K562 (cell line): ENCODE measurements at regions not wholly inside any gene's neighbourhood (a gene's known extent, or its start where the extent isn't known, plus 50 kb on each side); places are given as distances from the start of the nearest gene placed in this dataset.

Experiments used
- ATAC-seq: fragments of 200-7000 bp; cut with Tn5 transposase; 3 replicates; pipeline ENCODE4 v1.9.1; 2020; ENCODE audit warnings: moderate library complexity
- BruUV-seq: library from RNA; stranded (reverse); fragments of 400-500 nt; replicated peaks from 2 replicates; lab custom pipeline; 2021; lab: Mats Ljungman, UMichigan
- CTCF ChIA-PET: fragments of 300-600 bp; formaldehyde crosslinking; extraction: SDS; loops from one replicate; lab custom pipeline; 2021; ENCODE audit warnings: low intra/inter-chr PET ratio; lab: Yijun Ruan, JAX
- POLR2A ChIA-PET: fragments of 300-600, 350-650 bp; sonication (Branson Sonifier 250); formaldehyde crosslinking; extraction: SDS; loops from one replicate; lab custom pipeline; 2021; ENCODE audit warnings: antibody characterized with exemption, inconsistent platforms; lab: Yijun Ruan, JAX
- DNase-seq, 4 experiments: peaks; one replicate each; pipeline versions ENCODE4 v3.0.0 to v3.0.0-alpha.2; 2011 to 2018; ENCODE audit warnings: low spot score in 3 of 4, mixed read lengths in 3 of 4; ENCODE audit errors: extremely low read depth in 1 of 4
- FAIRE-seq: peaks from 2 replicates; lab custom pipeline; 2011; peaks lifted over from hg19 to GRCh38; lab: Jason Lieb, UNC
- H2AFZ ChIP-seq: 2 replicates; pipeline ENCODE4 v1.6.0; 2011; ENCODE audit warnings: low read depth, low read length, control low read depth, inconsistent platforms
- H3K27ac ChIP-seq: fragments of 200-600 bp; 3 replicates; pipeline ENCODE4 v1.8.0; 2011; ENCODE audit warnings: low read depth, mild to moderate bottlenecking, control low read depth, inconsistent platforms, low read length, moderate library complexity, mixed read lengths; ENCODE audit errors: extremely low read depth
- H3K27me3 ChIP-seq, 2 experiments: fragments of 300-600 bp in 1 of 2; 2 replicates in 1 of 2; 3 replicates in 1 of 2; pipeline versions ENCODE4 v1.6.0 to v1.8.0; 2011; ENCODE audit warnings: inconsistent platforms in 2 of 2, low read length in 2 of 2, mild to moderate bottlenecking in 1 of 2, mixed read lengths in 1 of 2, moderate library complexity in 1 of 2; ENCODE audit not compliant: control insufficient read depth in 2 of 2, insufficient read depth in 2 of 2
- H3K36me3 ChIP-seq: fragments of 300-600 bp; 3 replicates; pipeline ENCODE4 v1.8.0; 2011; ENCODE audit warnings: mild to moderate bottlenecking, low read length, inconsistent platforms; ENCODE audit not compliant: control insufficient read depth, insufficient read depth
- H3K4me1 ChIP-seq, 2 experiments: fragments of 200-600 bp in 1 of 2; replicated peaks in 1 of 2; 2 replicates in 1 of 2; 3 replicates in 1 of 2; pipeline versions ENCODE4 v1.5.1 to v1.8.0; 2011; ENCODE audit warnings: inconsistent platforms in 2 of 2, low read length in 2 of 2, mild to moderate bottlenecking in 1 of 2, mixed read lengths in 1 of 2, moderate library complexity in 1 of 2; ENCODE audit not compliant: control insufficient read depth in 2 of 2, insufficient read depth in 2 of 2
- H3K4me2 ChIP-seq: 2 replicates; pipeline ENCODE4 v1.6.1; 2011; ENCODE audit warnings: low read length, control low read depth, inconsistent platforms, mixed read lengths; ENCODE audit not compliant: insufficient read depth
- H3K4me3 ChIP-seq: fragments of 200-600 bp; sonication (generic), shearing (Covaris generic); 2 replicates; pipeline ENCODE4 v1.5.1; 2016; ENCODE audit warnings: control low read depth, inconsistent platforms
- H3K79me2 ChIP-seq: fragments of 200-600 bp; 3 replicates; pipeline ENCODE4 v1.8.0; 2011; ENCODE audit warnings: low read length, inconsistent platforms; ENCODE audit not compliant: control insufficient read depth, insufficient read depth
- H3K9ac ChIP-seq, 2 experiments: 2 replicates each; pipeline versions ENCODE4 v1.6.0 to v1.6.1; 2011; ENCODE audit warnings: low read depth in 2 of 2, low read length in 2 of 2, control low read depth in 1 of 2, inconsistent platforms in 1 of 2, mild to moderate bottlenecking in 1 of 2, mixed read lengths in 1 of 2; ENCODE audit not compliant: insufficient read depth in 1 of 2
- H3K9me1 ChIP-seq: one replicate; pipeline ENCODE4 v1.6.0; 2011; ENCODE audit warnings: inconsistent platforms, mild to moderate bottlenecking, low read length, moderate library complexity; ENCODE audit not compliant: control insufficient read depth, insufficient read depth
- H3K9me3 ChIP-seq: replicated peaks from 2 replicates; pipeline ENCODE4 v1.5.1; 2011; ENCODE audit warnings: low read depth, low read length, inconsistent platforms; ENCODE audit not compliant: control insufficient read depth, insufficient read depth
- H4K20me1 ChIP-seq: replicated peaks from 2 replicates; pipeline ENCODE4 v1.6.1; 2011; ENCODE audit warnings: low read length, inconsistent platforms, mixed read lengths; ENCODE audit not compliant: control insufficient read depth, insufficient read depth
- ARHGAP35 ChIP-seq: fragments of 450-650 bp; IDR thresholded peaks from 2 replicates; pipeline ENCODE4 v1.6.1; 2018; ENCODE audit not compliant: partially characterized antibody
- CBFB ChIP-seq: sonication (generic); formaldehyde crosslinking; IDR thresholded peaks from 2 replicates; pipeline ENCODE4 v1.4.0; 2020; ENCODE audit warnings: mild to moderate bottlenecking, missing genetic modification reagents
- CREBBP ChIP-seq: IDR thresholded peaks from one replicate; pipeline ENCODE4 v1.6.1; 2012; ENCODE audit warnings: low read depth, mild to moderate bottlenecking, control low read depth, inconsistent platforms, low read length
- ESRRA ChIP-seq: fragments of 450-650 bp; IDR thresholded peaks from 2 replicates; pipeline ENCODE4 v1.6.1; 2014; ENCODE audit warnings: low read depth, mild to moderate bottlenecking, moderate library complexity, borderline replicate concordance
- ETS1 ChIP-seq: conservative IDR thresholded peaks from 2 replicates; pipeline ENCODE4 v1.6.1; 2011; ENCODE audit warnings: low read depth, mild to moderate bottlenecking, low read length; ENCODE audit not compliant: control insufficient read depth
- HNRNPH1 ChIP-seq: fragments of 200-400 bp; formaldehyde crosslinking; optimal IDR thresholded peaks from 2 replicates; pipeline ENCODE3; 2017; ENCODE audit warnings: low read depth, mild to moderate bottlenecking, low read length, moderate library complexity
- IRF2 ChIP-seq: sonication (generic); formaldehyde crosslinking; IDR thresholded peaks from 2 replicates; pipeline ENCODE4 v1.8.1; 2022; ENCODE audit warnings: mild to moderate bottlenecking, missing genetic modification reagents
- JUND ChIP-seq, 2 experiments: IDR thresholded peaks; 2 replicates in 1 of 2; 3 replicates in 1 of 2; pipeline ENCODE4 v1.6.1; 2011; ENCODE audit warnings: borderline replicate concordance in 2 of 2, low read depth in 2 of 2, low read length in 2 of 2, improper control_type of control experiment in 1 of 2, missing biosample characterization in 1 of 2, missing genetic modification characterization in 1 of 2, missing genetic modification reagents in 1 of 2
- SAFB ChIP-seq: fragments of 200-400 bp; formaldehyde crosslinking; IDR thresholded peaks from 2 replicates; pipeline ENCODE4 v1.6.1; 2017; ENCODE audit warnings: low read depth, low read length, borderline replicate concordance
- SIN3A ChIP-seq, 2 experiments: fragments of 150-350 bp in 1 of 2; IDR thresholded peaks; 2 replicates each; pipeline ENCODE4 v1.6.1; 2011 to 2016; ENCODE audit warnings: borderline replicate concordance in 2 of 2, low read depth in 2 of 2, low read length in 2 of 2, mild to moderate bottlenecking in 2 of 2, moderate library complexity in 2 of 2; ENCODE audit not compliant: control insufficient read depth in 1 of 2
- THAP7 ChIP-seq: fragments of 250-450 bp; sonication (Bioruptor Pico); IDR thresholded peaks from 2 replicates; pipeline ENCODE4 v1.5.0; 2021
- ZNF217 ChIP-seq: sonication (generic); formaldehyde crosslinking; IDR thresholded peaks from 2 replicates; pipeline ENCODE4 v1.8.0; 2022; ENCODE audit warnings: mild to moderate bottlenecking, missing genetic modification reagents
- ZNF3 ChIP-seq: fragments of 250-450 bp; sonication (Bioruptor Pico); IDR thresholded peaks from 2 replicates; pipeline ENCODE4 v1.5.0; 2021; ENCODE audit warnings: mild to moderate bottlenecking, moderate library complexity
- ZNF347 ChIP-seq: fragments of 450-650 bp; formaldehyde crosslinking; IDR thresholded peaks from 2 replicates; pipeline ENCODE4 v1.4.0; 2020; ENCODE audit warnings: low read depth, mild to moderate bottlenecking, moderate library complexity
- ZNF444 ChIP-seq: fragments of 250-450 bp; sonication (Bioruptor Pico); IDR thresholded peaks from 2 replicates; pipeline ENCODE4 v1.4.0; 2020; ENCODE audit warnings: mild to moderate bottlenecking, moderate library complexity
- WGBS: fragments of 100-300 bp; shearing (Covaris generic); methylation state at CpG from one replicate; pipeline ENCODE4 v1.1.6; 2016; ENCODE audit warnings: low coverage, mixed read lengths; ENCODE audit not compliant: insufficient coverage; ENCODE audit errors: missing lambda C conversion rate; 5-methylcytosine and 5-hydroxymethylcytosine counted together
- in situ Hi-C: fragments of 300-500 bp; cut with MboI; formaldehyde crosslinking; loops from 4 replicates; pipeline ENCODE4 v1.15.0; 2018; ENCODE audit warnings: inconsistent platforms, mixed read lengths
- intact Hi-C: fragments of 100-400 bp; cut with micrococcal nuclease; formaldehyde crosslinking; loops from 2 replicates; pipeline ENCODE4 v1.14.2; 2022
- TF ChIP-seq, protein P1 (sequence below): IDR thresholded peaks from 2 replicates; pipeline ENCODE4 v1.6.1; 2012; ENCODE audit warnings: low read depth, low read length, improper control_type of control experiment, borderline replicate concordance
- TF ChIP-seq, protein P2 (sequence below): sonication (generic); IDR thresholded peaks from 2 replicates; pipeline ENCODE4 v1.6.1; 2016

DNA sequence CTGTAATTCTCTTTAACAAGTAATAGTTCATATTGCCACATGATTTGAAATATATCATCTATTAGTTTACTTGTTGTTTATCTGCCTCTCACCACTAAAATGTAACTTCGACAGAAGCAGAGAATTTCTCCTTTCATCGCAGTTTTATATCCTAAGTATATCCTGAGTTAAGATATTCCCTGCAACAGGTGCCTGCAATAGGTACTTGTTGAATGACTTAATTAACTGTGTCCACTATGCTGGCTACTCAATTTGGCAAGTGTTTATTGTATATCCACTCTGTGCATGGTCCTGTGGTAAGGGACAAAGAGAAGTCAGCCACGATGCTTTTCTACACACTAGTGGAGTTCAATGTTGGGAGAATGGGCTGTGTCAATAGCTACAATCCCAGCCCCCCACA, 108.5 kb downstream of the PSAT1 start:
- H3K4me3 ChIP-seq: no peak overlapping the region
- ATAC-seq (no peak), DNase-seq (no peak), FAIRE-seq (no peak)
- no peaks in the 10 kb centered on the region for H4K20me1 ChIP-seq
- no peaks in the 10 kb centered on the region for H3K9me1 ChIP-seq
- in situ Hi-C loops: no loop called here
- BruUV-seq: no TSS peak
- 0% methylated on average over 3 of the region's 3 CpGs for WGBS
- intact Hi-C loops: no loop called here
- ChIA-PET CTCF (no interaction called here), POLR2A (no interaction called here)
- H3K9me3 ChIP-seq: no peaks in the 10 kb centered on the region
- H3K27me3 ChIP-seq: no peaks in the 10 kb centered on the region; a peak in 1 of 5 replicates
- H3K27ac ChIP-seq: no peak overlapping the region
- H3K9ac ChIP-seq: no peak overlapping the region
- no peaks in the 10 kb centered on the region for H3K79me2 ChIP-seq
- no peaks in the 10 kb centered on the region for H3K36me3 ChIP-seq
- H3K4me2 ChIP-seq: no peak overlapping the region
- H2AFZ ChIP-seq: no peak overlapping the region
- no peaks in the 10 kb centered on the region for H3K4me1 ChIP-seq
- TF ChIP-seq JUND (IDR thresholded peaks at IDR 0.05; ENCODE audit: borderline replicate concordance, low read depth, low read length) (no peak), JUND (tag; IDR thresholded peaks at IDR 0.05; ENCODE audit: borderline replicate concordance, low read depth, low read length) (no peak), ZNF3 (CRISPR knock-in tag) (no peak), HNRNPH1 (no peak), SAFB (no peak), ZNF444 (no peak), THAP7 (no peak), ETS1 (no peak), IRF2 (CRISPR knock-in tag) (no peak), CBFB (CRISPR knock-in tag) (no peak), CREBBP (no peak), SIN3A (IDR thresholded peaks at IDR 0.05; ENCODE audit: borderline replicate concordance in 2 of 2, control insufficient read depth in 1 of 2, low read depth in 2 of 2, low read length in 2 of 2) (no peak), ZNF217 (no peak), ESRRA (no peak), ZNF347 (CRISPR knock-in tag) (no peak), ARHGAP35 (no peak)
- TF ChIP-seq, protein P1, sequence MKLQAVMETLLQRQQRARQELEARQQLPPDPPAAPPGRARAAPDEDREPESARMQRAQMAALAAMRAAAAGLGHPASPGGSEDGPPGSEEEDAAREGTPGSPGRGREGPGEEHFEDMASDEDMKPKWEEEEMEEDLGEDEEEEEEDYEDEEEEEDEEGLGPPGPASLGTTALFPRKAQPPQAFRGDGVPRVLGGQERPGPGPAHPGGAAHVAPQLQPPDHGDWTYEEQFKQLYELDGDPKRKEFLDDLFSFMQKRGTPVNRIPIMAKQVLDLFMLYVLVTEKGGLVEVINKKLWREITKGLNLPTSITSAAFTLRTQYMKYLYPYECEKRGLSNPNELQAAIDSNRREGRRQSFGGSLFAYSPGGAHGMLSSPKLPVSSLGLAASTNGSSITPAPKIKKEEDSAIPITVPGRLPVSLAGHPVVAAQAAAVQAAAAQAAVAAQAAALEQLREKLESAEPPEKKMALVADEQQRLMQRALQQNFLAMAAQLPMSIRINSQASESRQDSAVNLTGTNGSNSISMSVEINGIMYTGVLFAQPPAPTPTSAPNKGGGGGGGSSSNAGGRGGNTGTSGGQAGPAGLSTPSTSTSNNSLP: no peak
- TF ChIP-seq, protein P2, sequence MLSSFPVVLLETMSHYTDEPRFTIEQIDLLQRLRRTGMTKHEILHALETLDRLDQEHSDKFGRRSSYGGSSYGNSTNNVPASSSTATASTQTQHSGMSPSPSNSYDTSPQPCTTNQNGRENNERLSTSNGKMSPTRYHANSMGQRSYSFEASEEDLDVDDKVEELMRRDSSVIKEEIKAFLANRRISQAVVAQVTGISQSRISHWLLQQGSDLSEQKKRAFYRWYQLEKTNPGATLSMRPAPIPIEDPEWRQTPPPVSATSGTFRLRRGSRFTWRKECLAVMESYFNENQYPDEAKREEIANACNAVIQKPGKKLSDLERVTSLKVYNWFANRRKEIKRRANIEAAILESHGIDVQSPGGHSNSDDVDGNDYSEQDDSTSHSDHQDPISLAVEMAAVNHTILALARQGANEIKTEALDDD: no peak
